ENCODE measurements at regions not wholly inside any gene's neighbourhood (a gene's known extent, or its start where the extent isn't known, plus 50 kb on each side); places are given as distances from the start of the nearest gene placed in this dataset.

- peak; percentile 45 for TF ChIP-seq CTCF (IDR thresholded peaks at IDR 0.05)
- TF ChIP-seq ZFX (IDR thresholded peaks at IDR 0.05; ENCODE audit: borderline replicate concordance): no peak
Observed at GRCh38 chr11:116078101-116078591, 573.9 kb upstream of the CADM1 start.

Measured in 22Rv1 (cell line).